Loucy (cell line): ENCODE measurements at regions not wholly inside any gene's neighbourhood (a gene's known extent, or its start where the extent isn't known, plus 50 kb on each side); places are given as distances from the start of the nearest gene placed in this dataset.

Source experiments
- EZH2phosphoT487 ChIP-seq: fragments of 200-600 bp; IDR thresholded peaks from 2 replicates; pipeline ENCODE4 v1.6.1; 2018; ENCODE audit warnings: antibody characterized with exemption, mild to moderate bottlenecking, moderate library complexity, borderline replicate concordance
- TF ChIP-seq, protein P1 (sequence below): fragments of 200-600 bp; sonication (generic); conservative IDR thresholded peaks from 2 replicates; pipeline ENCODE4 v1.5.1; 2014; ENCODE audit warnings: mild to moderate bottlenecking, antibody characterized with exemption, low read length

DNA sequence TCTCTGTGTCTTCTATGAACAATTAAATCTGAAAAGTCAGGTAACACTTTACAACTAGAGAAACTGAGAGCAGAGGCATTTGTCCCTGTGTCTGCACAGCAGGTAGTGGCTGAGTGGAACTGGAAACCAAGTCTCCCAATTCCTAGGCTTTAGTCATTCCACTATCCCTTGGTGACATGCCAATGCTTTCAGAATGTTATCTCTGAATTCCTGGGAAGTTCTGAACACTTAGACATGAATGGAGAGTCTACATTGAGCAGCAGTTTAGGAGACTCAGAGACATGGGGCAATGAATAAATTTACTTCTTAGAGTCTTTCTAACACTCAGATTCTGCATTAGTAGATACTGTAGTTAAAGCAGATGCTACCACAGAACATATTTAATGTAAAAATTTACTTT lies 94.8 kb upstream of the APC start:
- TF ChIP-seq, protein P1, sequence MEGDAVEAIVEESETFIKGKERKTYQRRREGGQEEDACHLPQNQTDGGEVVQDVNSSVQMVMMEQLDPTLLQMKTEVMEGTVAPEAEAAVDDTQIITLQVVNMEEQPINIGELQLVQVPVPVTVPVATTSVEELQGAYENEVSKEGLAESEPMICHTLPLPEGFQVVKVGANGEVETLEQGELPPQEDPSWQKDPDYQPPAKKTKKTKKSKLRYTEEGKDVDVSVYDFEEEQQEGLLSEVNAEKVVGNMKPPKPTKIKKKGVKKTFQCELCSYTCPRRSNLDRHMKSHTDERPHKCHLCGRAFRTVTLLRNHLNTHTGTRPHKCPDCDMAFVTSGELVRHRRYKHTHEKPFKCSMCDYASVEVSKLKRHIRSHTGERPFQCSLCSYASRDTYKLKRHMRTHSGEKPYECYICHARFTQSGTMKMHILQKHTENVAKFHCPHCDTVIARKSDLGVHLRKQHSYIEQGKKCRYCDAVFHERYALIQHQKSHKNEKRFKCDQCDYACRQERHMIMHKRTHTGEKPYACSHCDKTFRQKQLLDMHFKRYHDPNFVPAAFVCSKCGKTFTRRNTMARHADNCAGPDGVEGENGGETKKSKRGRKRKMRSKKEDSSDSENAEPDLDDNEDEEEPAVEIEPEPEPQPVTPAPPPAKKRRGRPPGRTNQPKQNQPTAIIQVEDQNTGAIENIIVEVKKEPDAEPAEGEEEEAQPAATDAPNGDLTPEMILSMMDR = no peak
- no peak for TF ChIP-seq EZH2phosphoT487
